ENCODE measurements at regions not wholly inside any gene's neighbourhood (a gene's known extent, or its start where the extent isn't known, plus 50 kb on each side); places are given as distances from the start of the nearest gene placed in this dataset.

DNA sequence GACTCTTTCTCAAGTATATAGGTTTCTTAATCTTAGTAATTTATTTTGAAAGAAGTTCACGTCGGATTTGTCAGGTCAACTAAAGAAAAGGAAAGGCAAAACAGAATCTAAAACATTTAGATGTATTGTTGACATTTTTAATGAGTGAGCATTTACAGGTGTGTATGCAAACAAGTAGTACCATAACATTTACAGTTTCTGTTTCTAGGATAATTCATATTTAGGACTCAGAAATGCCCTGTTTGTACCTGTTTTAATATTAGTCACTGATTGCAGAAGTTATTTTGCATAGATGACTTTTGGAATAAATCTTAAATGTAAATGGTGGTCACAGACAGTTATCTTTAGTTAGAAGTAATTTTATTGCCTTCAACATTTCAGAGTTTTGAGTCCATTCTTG is 151.3 kb upstream of the NUDT6 start:
- H3K36me3 ChIP-seq (ENCODE audit: control insufficient read depth, insufficient read depth, low read length) = no peaks in the 10 kb centered on the region
- no peak overlapping the region for H3K4me2 ChIP-seq (ENCODE audit: low read depth, low read length)
- ChIA-PET POLR2A (ENCODE audit: unreplicated experiment) (no interaction called here), CTCF (no interaction called here)
- H4K5ac ChIP-seq (ENCODE audit: low read depth, low read length) = no peak overlapping the region
- H3K9ac ChIP-seq (ENCODE audit: low read depth, low read length) = no peak overlapping the region
- no peak overlapping the region for H2BK120ac ChIP-seq (ENCODE audit: low read depth, low read length)
- H2AK5ac ChIP-seq (ENCODE audit: low read depth, low read length) = no peak overlapping the region
- no TSS peak for BruUV-seq (replicated peaks)
- ATAC-seq (ENCODE audit: low read depth) (no peak), DNase-seq (no peak)
- no peak overlapping the region for H2BK5ac ChIP-seq (ENCODE audit: low read depth, low read length, poor library complexity, severe bottlenecking)
- H3K27me3 ChIP-seq (ENCODE audit: control insufficient read depth, insufficient read depth, low read length) = no peaks in the 10 kb centered on the region
- no peak overlapping the region for H3K4ac ChIP-seq (ENCODE audit: low read depth, low read length)
- H3K9me3 ChIP-seq (ENCODE audit: control insufficient read depth, insufficient read depth, low read length) = no peaks in the 10 kb centered on the region
- dilution Hi-C loops (cut with HindIII; ENCODE audit: low sequenced_read_pairs, unreplicated experiment) = no loop called here
- H2AFZ ChIP-seq (replicated peaks; ENCODE audit: low read length, poor library complexity) = no peak overlapping the region
- H3K56ac ChIP-seq (ENCODE audit: extremely low read depth, insufficient read depth, low read length) = no peak overlapping the region
- intact Hi-C loops (cut with micrococcal nuclease) = loop anchor here (10.0 kb wide), 1 partner anchor 109 kb away; no protein-coding TSS in a partner anchor
- H3K27ac ChIP-seq (ENCODE audit: insufficient read depth, low read length) = no peak overlapping the region
- H4K91ac ChIP-seq (ENCODE audit: insufficient read depth, low read depth, low read length) = no peak overlapping the region
- no peak overlapping the region for H3K18ac ChIP-seq (ENCODE audit: low read depth, low read length)
- H3K4me3 ChIP-seq (ENCODE audit: insufficient read depth, low read depth, low read length) = no peak overlapping the region
- no peak overlapping the region for H3K23ac ChIP-seq (ENCODE audit: low read depth, low read length)
- no peaks in the 10 kb centered on the region for H3K9me1 ChIP-seq (ENCODE audit: insufficient read depth, low read length)
- no peak overlapping the region for H3K14ac ChIP-seq (replicated peaks; ENCODE audit: low read depth, low read length)
- no peak overlapping the region for H2AK9ac ChIP-seq (replicated peaks; ENCODE audit: low read depth, low read length, poor library complexity)
- no CpG with 5 or more reads among the region's 2 CpGs for WGBS, 2 experiments (ENCODE audit: extremely low coverage in 2 of 2, insufficient read length in 1 of 2)
- peaks cover 1% of the 10 kb centered on the region; the same call in 1 of the 2 replicates for H3K4me1 ChIP-seq (ENCODE audit: control insufficient read depth, insufficient read depth, low read length)
- TF ChIP-seq, protein P1, sequence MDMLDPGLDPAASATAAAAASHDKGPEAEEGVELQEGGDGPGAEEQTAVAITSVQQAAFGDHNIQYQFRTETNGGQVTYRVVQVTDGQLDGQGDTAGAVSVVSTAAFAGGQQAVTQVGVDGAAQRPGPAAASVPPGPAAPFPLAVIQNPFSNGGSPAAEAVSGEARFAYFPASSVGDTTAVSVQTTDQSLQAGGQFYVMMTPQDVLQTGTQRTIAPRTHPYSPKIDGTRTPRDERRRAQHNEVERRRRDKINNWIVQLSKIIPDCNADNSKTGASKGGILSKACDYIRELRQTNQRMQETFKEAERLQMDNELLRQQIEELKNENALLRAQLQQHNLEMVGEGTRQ (IDR thresholded peaks at IDR 0.05; ENCODE audit: low read depth, low read length) = no peak
- TF ChIP-seq MAZ (IDR thresholded peaks at IDR 0.05; ENCODE audit: borderline replicate concordance, low read depth, low read length) (no peak), FOS (IDR thresholded peaks at IDR 0.05; ENCODE audit: low read depth, low read length) (no peak), NFE2L2 (IDR thresholded peaks at IDR 0.05; ENCODE audit: low read depth, low read length) (no peak), SMC3 (IDR thresholded peaks at IDR 0.05; ENCODE audit: low read depth, low read length) (no peak), RAD21 (IDR thresholded peaks at IDR 0.05; ENCODE audit: low read length) (no peak), RFX5 (IDR thresholded peaks at IDR 0.05; ENCODE audit: low read depth, low read length) (no peak), POLR2A (IDR thresholded peaks at IDR 0.05; ENCODE audit: low read depth, low read length) (no peak), CHD1 (IDR thresholded peaks at IDR 0.05; ENCODE audit: low read depth, low read length) (no peak), BHLHE40 (IDR thresholded peaks at IDR 0.05; ENCODE audit: low read depth, low read length) (no peak), MXI1 (IDR thresholded peaks at IDR 0.05; ENCODE audit: borderline replicate concordance, low read depth, low read length) (no peak), MAFK (IDR thresholded peaks at IDR 0.05; ENCODE audit: low read depth, low read length) (no peak), CEBPB (IDR thresholded peaks at IDR 0.05; ENCODE audit: low read depth, low read length) (no peak), RCOR1 (IDR thresholded peaks at IDR 0.05; ENCODE audit: insufficient replicate concordance, low read length) (no peak)
- TF ChIP-seq, protein P2, sequence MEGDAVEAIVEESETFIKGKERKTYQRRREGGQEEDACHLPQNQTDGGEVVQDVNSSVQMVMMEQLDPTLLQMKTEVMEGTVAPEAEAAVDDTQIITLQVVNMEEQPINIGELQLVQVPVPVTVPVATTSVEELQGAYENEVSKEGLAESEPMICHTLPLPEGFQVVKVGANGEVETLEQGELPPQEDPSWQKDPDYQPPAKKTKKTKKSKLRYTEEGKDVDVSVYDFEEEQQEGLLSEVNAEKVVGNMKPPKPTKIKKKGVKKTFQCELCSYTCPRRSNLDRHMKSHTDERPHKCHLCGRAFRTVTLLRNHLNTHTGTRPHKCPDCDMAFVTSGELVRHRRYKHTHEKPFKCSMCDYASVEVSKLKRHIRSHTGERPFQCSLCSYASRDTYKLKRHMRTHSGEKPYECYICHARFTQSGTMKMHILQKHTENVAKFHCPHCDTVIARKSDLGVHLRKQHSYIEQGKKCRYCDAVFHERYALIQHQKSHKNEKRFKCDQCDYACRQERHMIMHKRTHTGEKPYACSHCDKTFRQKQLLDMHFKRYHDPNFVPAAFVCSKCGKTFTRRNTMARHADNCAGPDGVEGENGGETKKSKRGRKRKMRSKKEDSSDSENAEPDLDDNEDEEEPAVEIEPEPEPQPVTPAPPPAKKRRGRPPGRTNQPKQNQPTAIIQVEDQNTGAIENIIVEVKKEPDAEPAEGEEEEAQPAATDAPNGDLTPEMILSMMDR (conservative IDR thresholded peaks at IDR 0.05; ENCODE audit: low read depth, low read length) = no peak
- TF ChIP-seq, protein P3, sequence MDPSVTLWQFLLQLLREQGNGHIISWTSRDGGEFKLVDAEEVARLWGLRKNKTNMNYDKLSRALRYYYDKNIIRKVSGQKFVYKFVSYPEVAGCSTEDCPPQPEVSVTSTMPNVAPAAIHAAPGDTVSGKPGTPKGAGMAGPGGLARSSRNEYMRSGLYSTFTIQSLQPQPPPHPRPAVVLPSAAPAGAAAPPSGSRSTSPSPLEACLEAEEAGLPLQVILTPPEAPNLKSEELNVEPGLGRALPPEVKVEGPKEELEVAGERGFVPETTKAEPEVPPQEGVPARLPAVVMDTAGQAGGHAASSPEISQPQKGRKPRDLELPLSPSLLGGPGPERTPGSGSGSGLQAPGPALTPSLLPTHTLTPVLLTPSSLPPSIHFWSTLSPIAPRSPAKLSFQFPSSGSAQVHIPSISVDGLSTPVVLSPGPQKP (IDR thresholded peaks at IDR 0.05; ENCODE audit: borderline replicate concordance, low read depth, low read length) = no peak
- H4K8ac ChIP-seq (ENCODE audit: low read depth in 2 of 2, low read length in 2 of 2) = no peak overlapping the region
- H2BK20ac ChIP-seq (ENCODE audit: low read depth, low read length) = no peak overlapping the region
- H4K20me1 ChIP-seq (ENCODE audit: insufficient read depth, low read length) = no peaks in the 10 kb centered on the region
- H2BK15ac ChIP-seq (ENCODE audit: low read depth, low read length) = no peak overlapping the region
- in situ Hi-C loops (cut with MboI; ENCODE audit: low sequenced_read_pairs) = no loop called here
- H3K79me1 ChIP-seq (ENCODE audit: low read depth in 1 of 2, low read length in 2 of 2) = no peaks in the 10 kb centered on the region
